ENCODE measurements at regions not wholly inside any gene's neighbourhood (a gene's known extent, or its start where the extent isn't known, plus 50 kb on each side); places are given as distances from the start of the nearest gene placed in this dataset.

DNA sequence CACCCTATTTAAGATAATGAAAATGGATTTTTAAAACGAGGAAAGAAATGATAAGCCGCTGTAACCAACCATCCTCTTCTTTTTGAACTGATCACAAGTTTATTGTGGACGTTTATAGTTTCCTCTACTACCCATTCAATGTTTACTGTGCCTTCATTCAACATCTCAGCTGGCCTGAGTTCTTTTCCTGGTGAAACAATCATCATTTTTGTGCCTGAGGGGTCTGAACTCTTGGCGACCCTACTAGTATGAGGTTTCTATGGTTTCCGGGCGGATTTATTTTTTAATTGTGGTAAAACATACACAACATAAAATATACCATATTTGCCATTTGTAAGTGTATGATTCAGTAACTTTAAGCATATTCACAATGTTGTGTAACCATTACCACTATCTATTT, 100.7 kb downstream of the SPRY1 start:
- no peak for DNase-seq (ENCODE audit: low spot score)

DNA sequence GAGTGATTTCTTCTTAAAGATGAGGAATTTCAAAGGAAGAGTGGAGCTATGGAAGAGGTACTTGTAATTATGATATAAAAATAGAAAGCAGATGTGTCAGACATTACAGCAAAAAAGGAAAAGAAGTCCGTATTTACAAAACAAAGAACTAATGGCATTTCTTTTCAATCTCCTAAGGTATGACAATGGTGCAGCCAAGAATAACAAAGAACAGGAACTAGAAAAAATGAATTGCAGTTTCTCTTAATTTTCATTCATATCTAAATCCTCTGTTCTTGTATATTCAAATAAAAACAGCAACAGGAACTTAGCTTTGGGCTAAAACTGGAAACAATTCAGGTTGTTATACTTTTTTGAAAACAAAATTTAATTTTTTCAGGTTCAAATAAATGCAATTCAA, 105.1 kb downstream of the SPRY1 start:
- DNase-seq (ENCODE audit: low spot score) = no peak

DNA sequence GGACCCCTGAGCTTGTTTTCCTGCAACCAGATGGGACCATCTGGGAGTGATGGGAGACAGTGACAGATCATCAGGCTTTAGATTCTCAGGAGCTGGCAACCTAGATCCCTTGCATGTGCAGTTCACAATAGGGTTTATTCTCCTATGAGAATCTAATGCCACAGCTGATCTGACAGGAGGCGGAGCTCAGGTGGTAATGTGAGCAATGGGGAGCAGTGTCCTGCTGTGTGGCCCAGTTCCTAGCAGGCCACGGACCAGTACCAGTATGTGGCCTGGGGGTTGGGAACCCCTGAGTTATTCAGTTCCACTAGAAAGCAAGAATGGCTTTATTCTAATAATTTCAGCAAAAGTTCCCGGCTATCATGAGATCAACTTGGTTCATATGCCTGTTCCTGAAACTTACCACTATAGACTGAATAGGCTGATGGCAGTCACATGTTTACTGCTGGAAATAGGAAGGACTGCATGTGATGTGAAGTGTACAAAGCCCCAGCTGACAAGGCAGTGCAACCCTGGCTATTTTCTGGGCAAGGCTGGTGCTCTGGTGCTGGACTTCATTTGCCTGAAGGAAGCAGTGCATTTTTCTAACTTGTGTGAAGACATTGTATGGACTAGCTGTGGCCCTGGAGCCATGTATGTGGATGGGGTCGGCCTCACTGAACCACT, 107.2 kb downstream of the SPRY1 start:
- no peak for DNase-seq (ENCODE audit: low spot score)

DNA sequence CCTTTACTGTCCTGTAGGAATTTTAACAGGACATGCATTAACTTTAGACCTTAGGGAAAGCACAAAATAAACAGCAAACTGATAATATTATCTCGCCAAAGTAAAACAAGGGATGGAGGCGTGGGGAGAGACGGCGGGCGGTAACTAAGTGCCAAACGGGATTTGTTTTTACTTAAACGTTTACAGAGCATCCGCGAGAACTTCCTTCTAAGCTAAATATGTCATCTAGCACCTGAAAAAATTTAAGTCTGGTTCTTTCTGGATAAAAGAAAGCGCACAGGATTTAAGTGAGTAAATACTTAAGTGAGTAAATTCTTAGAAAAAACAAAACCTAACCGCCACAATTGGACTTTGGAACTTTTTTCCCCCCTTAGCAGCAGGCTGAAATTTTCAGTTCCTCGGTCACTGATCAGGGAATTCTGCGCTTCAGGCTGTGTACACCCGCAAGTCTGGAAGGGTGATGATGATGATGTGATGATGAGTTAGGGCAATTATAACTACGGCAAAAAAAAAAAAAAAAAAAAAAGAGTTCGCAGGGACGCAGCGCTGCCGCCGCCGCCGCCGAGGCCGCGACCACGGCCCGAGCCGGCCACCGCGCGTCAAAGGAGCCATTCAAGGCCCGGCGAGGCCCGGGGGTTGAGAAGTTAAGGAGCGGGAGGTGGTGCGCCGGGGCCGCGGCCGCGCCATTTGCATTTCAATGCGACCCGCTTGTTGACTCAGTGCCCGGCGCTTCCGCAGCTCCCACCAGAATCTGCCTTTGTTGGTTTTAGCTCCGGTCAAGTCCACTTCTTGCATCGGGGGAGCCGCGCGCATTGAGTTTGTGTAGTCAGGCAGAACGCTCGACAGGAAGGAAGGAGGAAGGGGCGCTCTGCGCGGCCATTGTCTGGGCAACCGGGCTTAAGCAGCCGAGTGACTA, 108.8 kb downstream of the SPRY1 start:
- DNase-seq (ENCODE audit: low spot score) = no peak

DNA sequence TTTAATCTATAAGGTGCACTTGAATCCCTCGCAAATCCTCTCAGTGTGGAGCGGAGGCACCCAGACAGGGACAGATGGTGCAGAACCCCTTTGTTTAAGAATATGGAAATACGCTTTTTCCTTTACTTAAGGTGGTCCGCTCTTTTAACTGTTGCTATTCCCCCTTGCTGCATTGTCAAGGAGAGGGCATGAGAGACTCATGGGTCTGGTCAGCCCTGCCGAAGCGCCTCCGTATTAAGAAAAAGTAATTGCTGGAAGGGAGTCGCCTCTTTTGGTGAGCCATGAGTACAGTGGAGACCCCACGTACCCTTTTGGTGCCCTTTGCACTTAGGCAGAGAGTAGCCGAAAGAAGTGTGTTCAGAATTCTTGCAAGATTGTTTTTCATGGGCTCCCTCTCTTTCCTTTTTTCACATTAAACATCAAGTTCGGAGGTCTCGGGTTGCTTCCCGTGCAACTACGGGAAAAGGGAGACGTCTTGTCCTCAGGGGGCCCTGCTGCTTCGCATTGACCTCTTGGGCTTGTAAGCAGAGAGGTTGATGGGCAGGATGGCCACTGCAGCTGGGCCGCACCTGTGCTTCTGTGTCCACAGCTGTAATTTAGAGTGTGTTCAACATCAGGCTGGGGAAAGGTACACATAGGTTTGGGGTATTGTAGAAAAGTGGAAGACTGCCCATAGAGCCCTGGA, 109.6 kb downstream of the SPRY1 start:
- DNase-seq (ENCODE audit: low spot score) = no peak

DNA sequence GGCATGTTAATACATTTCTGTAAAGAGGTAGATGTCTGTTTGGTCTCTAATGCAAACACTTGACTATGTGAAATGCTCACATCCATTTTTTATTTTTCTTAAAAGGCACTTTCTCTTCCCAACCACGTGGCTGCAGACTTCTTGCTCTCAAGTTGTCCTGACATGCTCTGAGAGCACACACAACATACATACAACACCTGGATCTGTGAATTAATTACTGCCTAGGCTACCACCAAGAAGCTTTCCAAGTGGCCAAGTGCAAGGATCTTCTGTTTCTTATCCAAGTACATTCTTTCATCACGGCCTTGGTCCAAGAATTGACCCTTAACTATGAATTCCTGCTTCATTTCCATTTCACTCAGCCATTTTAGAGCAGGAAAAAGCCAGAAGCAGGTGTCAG, 110.8 kb downstream of the SPRY1 start:
- DNase-seq (ENCODE audit: low spot score) = no peak

DNA sequence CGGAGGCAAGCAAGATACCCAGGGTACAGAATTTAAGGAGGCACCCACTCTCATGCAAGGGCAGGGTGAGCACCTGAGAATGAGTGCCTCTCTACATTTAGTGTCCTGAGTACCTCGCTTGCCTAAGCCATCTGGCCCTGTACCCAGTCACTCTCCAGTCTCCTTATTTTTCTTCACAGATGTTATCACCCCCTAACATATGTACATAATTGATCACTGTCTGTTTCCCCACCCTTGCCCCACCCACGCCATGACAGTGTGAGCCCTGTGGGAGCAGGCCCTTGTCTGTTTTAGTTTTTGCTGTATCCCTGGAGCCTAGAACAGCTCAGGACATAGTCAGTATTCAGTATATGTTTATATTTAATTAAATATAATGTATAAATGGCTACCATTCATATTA, 113.6 kb downstream of the SPRY1 start:
- no peak for DNase-seq (ENCODE audit: low spot score)

DNA sequence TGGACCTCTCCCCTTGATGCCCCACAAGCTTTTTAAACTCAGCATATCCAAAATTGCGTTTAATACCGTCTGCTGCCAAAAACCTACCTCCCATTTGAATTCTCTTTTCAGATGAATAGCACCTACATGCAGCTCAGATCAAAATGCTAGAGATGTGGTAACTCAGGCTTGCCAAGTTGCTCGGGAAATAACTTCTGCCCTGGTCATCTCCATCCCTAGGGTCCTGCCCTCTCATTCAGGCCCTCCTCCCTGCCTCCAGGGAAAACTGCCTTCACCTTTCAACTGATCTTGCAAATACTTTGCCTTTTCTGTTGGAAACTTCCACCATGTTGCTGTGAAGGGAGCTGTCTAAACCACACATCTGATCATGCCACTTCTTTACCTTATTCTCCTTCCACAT, 114.1 kb downstream of the SPRY1 start:
- DNase-seq (ENCODE audit: low spot score) = no peak

DNA sequence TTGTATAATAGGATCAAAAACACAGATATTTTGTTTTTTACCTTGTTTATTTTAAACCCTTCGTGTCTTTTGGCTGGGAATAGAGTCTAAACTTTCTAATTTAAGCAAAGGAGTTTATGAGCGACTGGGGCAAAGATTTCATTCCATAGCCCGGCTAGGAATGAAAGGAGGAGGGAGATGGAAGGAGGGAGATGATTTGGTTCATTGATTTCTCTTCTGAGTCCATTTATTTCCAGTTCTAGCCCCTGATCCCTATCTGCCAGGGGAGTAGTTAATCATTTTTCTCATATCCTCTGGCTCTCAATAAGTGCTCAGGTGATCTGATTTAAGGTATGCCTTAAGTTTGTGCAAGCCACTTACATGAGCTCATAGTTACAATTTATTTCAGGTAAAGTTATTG, 120.0 kb downstream of the SPRY1 start:
- DNase-seq (ENCODE audit: low spot score) = no peak

DNA sequence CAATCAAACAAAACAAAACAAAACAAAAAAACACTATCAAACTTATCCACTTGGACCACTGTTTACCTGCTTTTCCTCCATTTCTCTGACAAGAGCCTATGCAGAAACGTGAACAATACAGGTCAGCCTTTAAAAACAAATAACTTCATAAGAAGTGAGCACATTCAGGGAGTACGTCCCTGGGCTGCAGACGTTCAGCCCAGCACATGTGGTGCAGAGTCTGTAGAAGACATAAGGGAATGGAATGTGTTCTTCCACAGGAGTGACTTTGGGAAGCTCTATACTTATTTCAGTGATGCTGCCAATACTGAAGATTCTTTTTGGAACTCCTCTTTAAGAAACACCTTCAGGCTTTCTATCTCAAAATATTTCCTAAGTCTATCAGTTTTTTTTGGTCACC, 120.6 kb downstream of the SPRY1 start:
- no peak for DNase-seq (ENCODE audit: low spot score)

DNA sequence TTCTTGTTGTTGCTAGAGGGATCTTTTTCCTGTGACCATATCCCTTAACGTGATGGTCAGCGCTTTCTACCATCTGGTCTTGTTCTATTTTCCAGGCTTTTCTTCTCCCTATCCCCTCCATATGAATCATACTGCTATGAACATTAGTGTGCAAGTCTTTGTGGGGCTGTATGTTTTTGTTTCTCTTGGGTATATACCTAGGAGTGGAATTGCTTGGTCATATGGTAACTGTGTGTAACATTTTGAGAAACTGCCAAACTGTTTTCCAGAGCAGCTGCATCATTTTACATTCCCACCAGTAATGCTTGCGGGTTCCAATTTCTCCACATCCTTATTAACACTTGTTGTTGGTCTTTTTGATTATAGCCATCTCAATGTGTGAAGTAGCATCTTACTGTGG, 121.4 kb downstream of the SPRY1 start:
- no peak for DNase-seq (ENCODE audit: low spot score)

DNA sequence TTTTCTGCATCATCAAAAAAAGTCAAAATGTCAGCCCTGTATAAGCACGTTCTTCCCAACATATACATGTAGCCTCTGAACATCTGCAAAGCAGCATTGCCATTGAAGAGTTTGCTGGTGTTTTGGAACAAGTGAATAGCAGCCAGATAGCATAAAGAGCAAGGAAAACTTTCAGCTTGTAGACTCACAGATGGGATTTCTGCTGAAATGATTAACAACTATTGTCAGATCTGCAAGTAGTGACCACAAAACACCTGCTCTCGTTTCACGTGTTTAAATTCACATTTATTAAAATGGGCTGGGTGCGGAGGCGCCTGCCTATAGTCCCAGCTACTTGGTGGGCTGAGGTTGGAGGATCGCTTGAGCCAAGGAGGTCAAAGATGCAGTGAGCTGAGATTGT, 123.7 kb downstream of the SPRY1 start:
- DNase-seq (ENCODE audit: low spot score) = no peak

DNA sequence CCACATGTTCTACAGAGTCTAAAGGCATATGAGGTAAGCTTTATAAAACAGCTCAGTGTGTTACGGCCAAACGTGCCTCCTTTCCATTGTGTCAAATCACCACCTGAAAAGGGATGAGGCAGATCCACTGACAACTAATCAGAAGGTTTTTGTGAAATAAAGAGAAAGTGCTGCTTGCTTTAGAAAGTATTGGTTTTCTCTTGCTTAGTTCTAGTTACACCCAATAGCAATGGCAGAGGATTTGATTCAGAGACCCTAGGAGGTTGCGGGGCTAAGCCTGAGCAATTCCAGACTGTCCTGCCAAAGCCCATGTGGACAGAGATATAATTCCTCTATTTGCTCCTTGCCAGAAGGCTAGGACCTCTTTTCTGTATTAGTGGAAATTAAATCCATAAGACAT, 125.5 kb downstream of the SPRY1 start:
- DNase-seq (ENCODE audit: low spot score) = no peak

DNA sequence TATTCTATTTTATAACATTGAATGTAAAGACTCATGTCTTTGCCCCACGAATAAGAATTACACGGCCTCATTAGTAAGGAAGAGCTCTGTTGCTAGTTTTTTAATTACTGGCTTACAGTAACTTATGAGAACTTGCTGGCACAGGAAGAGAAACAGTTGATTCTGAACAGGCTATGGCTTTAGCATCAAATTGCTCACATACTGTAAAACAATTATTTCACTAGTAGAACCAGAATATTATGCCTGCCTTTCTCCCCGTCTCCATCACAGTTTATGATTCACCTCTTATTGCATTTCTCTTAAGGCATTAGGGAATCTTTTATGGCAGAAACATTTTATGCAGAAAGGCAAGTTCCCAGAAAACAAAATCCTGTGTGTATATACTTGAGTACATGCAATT, 126.1 kb downstream of the SPRY1 start:
- no peak for DNase-seq (ENCODE audit: low spot score)

DNA sequence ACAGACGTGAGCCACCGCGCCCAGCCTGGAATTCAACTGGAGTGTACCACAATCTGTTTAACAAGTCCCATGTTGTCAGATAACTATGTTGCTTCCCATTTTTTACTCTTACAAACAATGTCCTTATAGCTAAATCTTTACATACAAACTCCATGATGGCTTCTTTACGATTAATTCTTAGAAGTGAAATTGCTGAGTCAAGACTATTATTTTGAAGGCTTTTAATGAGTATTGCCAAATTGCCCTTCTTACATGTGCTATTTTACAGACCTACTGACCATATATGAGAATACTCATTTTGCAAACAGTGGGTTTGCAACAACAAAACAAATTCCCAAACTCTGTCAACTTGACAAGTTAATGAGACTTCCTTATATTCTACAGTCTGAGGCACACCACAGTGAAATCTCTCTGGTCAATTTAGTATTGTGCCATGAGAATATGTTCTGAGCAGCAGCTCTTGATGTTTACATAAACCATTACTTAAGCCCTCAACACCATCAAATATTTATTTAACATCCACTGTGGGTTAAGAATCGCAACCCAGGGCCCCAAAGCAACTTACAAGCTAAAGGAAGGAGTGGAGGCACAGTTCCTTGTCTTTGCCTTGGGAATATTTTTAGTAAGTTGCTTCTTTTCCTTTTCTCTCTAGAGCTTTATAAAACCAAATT, 128.5 kb downstream of the SPRY1 start:
- DNase-seq (ENCODE audit: low spot score) = no peak

DNA sequence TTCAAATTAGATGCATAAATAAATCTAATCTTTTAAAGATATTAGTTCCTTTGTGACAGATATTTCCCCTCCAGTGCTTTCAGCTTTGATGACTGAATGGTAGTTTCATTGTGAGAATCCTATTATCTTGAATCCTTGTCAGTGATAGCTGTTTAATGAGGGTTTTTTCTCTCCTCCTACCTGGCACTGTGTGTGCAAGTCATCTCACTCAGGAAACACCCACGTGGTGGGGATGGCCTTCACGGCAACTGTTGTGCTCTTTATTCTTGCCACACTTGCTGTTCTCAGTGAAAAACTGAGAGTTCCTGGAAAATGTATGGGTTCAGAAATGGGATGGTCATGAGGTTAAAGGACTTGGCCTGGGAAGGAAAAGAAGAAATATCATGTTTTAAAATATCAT, 129.9 kb downstream of the SPRY1 start:
- DNase-seq (ENCODE audit: low spot score) = no peak

DNA sequence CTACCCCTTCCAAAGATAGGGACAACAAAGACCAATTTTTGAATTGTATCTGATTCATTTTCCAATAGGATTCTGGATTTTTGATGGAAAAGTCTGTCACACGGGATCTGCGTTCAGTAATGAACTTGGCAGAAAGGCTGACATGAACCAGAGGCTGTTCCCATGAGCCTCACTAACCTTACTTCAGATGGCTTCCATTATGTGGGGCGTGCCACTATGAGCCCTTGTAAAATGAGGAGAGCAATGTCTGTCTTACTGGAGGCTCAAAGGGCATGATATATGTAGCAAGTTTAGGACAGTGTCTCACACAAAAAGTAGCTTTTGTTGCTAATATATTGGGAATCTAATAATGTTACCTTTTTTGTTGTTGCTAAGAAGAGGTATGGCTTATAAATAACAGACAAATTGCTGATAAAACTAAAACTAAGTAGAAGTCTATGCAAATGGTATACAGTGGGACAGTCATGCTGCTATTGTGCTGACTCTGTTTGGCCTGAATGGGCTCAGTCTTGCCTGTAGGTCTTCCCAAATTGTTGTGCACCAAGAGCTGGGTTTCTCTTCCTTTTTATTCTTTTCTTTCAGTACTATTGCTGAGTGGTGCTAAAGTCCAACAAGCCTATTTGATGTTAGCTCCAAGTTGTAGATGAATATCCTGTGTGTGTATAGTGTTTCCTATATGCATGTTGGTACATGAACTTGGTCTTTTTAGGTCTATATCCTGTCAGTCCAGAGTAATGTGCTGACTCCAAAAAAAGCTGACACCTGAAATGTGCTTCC, 132.1 kb downstream of the SPRY1 start:
- DNase-seq (ENCODE audit: low spot score) = no peak

DNA sequence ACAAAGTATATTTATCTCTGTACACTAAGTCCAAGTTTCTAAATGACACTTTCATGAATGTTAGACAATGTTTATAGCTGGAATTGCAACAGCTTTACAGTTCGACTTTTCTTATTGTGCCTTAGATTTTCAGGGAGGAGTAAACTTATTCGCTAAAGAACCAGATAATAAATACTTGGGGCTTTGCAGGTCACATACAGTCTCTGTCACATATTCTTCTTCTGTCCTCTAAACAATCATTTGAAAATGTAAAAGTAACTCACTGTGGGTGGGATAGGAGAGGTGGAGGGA, 132.6 kb downstream of the SPRY1 start:
- no peak for DNase-seq (ENCODE audit: low spot score)

DNA sequence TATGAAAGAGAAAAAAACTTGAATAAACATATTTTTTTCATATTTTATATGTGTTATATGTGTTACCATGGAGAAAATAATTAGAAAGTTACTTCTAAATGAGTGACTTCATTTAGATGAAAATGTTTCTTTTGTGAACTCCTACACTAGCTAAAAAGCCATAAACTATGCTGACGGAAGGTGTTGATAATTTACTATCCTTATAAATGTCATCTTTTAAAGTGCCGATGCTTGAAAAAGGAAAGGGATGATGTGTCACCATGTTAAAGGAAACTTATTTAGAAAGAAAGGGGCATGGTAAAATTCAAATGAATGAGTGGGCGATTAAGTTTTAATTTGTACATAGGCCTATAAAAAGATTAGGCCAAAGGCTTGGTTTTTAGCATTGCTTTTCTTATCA, 133.8 kb downstream of the SPRY1 start:
- DNase-seq (ENCODE audit: low spot score) = no peak

DNA sequence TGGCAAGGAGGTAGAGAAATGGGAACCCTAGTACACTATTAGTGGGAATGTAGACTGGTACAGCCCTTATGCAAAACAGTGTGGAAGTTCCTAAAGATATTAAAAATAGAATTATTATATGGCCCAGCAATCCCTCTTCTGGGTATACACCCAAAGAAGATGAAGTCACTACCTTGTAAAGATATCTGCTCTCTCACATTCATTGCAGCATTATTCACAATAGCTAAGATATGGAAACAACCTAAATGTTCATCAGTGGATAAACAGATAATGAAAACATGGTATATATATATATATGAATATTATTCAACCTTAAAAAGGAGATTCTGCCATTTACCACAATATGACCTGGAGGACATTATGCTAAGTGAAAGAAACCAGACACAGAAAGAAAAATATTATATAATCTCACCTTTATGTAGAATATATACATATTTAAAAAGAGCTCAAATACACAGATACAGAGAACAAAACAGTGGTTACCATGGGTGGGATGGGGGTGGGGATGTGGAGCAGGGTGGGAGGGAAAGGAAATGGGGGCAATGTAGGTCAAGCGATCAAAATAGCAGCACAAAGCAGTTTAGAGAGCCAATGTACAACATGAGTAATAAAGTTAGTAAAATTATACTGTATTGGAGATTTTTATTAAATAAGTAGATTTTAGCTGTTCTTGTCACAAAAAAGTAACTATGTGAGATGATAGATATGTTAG, 138.6 kb downstream of the SPRY1 start:
- DNase-seq (ENCODE audit: low spot score) = no peak

DNA sequence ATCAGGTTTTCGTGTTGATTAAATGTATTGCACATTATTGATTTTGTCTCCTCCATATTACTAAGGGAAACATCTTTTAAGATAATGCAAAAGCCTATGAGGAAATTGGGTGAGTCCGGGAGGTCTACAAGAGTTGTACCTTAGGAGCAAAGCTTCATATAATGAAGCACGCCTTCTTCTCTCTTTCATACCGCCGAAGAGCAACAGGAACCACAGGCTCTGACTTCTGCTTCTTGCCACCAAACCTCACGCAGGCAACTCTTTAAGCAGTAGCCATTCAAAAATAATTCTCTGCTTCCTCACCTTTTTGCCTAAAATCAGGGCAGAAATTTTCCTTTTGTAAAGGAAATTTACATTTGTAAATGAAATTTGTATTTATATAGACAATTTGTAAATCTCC, 139.6 kb downstream of the SPRY1 start:
- no peak for DNase-seq (ENCODE audit: low spot score)

Measured in HuH-7.5 (cell line).